GM19239 (cell line): ENCODE measurements at regions not wholly inside any gene's neighbourhood (a gene's known extent, or its start where the extent isn't known, plus 50 kb on each side); places are given as distances from the start of the nearest gene placed in this dataset.
"Not testable (repeated sequence)": the region's sequence is repeated elsewhere in the genome, so short reads cannot be mapped to it uniquely, and the experiment has no call there.

ENCODE experiments used
- DNase-seq: peaks from one replicate; pipeline ENCODE4 v3.0.0; 2011; ENCODE audit warnings: low spot score; ENCODE audit not compliant: insufficient read length
- FAIRE-seq: peaks from 2 replicates; lab custom pipeline; 2011; peaks lifted over from hg19 to GRCh38; lab: Jason Lieb, UNC

DNA sequence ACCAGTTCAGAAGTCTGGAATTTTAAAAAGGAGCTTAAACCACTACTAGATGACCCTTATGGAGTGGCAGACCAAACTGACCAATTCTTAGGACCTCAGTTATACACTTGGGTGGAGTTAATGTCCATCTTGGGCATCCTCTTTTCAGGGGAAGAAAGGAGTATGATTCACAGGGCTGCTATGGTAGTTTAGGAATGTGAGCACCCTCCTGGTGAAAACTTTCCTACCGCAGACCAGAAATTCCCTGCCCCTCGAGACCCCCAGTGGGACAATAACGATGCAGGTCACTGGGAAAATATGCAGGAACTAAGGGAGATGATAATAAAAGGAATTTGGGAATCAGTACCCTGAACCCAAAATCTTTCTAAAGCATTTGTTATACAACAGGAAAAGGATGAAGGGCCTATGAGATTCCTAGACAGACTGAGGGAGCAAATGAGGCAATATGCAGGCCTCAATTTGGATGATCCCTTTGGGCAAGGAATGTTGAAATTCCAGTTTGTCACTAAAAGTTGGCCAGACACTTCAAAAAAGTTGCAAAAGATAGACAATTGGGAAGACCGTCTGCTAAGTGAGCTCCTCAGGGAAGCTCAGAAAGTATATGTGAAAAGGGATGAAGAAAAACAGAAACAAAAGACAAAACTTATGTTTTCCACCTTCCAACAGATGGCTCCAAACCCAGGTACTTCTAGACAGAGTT, 52.4 kb upstream of the ANKRD10 start:
- not testable (repeated sequence) for DNase-seq, FAIRE-seq

- DNase-seq, result no peak
- no peak for FAIRE-seq
Observed at GRCh38 chr13:110965755-110966134, 50.9 kb upstream of the ANKRD10 start.

GRCh38 chr13:110965038-110965754, 50.3 kb upstream of the ANKRD10 start:
- DNase-seq, result no peak
- FAIRE-seq, result no peak
